Trophoblast cell (in vitro differentiated cells and primary cell): ENCODE measurements at regions not wholly inside any gene's neighbourhood (a gene's known extent, or its start where the extent isn't known, plus 50 kb on each side); places are given as distances from the start of the nearest gene placed in this dataset.

ENCODE experiments used
- DNase-seq, 2 donors: peaks; one replicate each; pipeline ENCODE4 v3.0.0-alpha.2; 2016
- H2AFZ ChIP-seq: 2 replicates; pipeline ENCODE4 v1.6.1; 2013; ENCODE audit warnings: low read length, moderate library complexity, mild to moderate bottlenecking; ENCODE audit not compliant: insufficient read depth, poor library complexity
- H2AK5ac ChIP-seq: 2 replicates; pipeline ENCODE4 v1.6.1; 2013; ENCODE audit warnings: mild to moderate bottlenecking, low read length
- H2BK120ac ChIP-seq: 2 replicates; pipeline ENCODE4 v1.6.1; 2013; ENCODE audit warnings: low read length, mild to moderate bottlenecking, moderate library complexity; ENCODE audit not compliant: insufficient read depth, poor library complexity
- H2BK12ac ChIP-seq: 2 replicates; pipeline ENCODE4 v1.6.1; 2013; ENCODE audit warnings: mild to moderate bottlenecking, low read length, moderate library complexity
- H2BK5ac ChIP-seq: 2 replicates; pipeline ENCODE4 v1.6.1; 2013; ENCODE audit warnings: low read length, low read depth, moderate library complexity, mild to moderate bottlenecking; ENCODE audit not compliant: poor library complexity
- H3K14ac ChIP-seq: 2 replicates; pipeline ENCODE4 v1.6.1; 2013; ENCODE audit warnings: mild to moderate bottlenecking, low read length
- H3K18ac ChIP-seq: 2 replicates; pipeline ENCODE4 v1.6.1; 2013; ENCODE audit warnings: mild to moderate bottlenecking, low read length
- H3K23ac ChIP-seq: 2 replicates; pipeline ENCODE4 v1.6.1; 2013; ENCODE audit warnings: low read length
- H3K27ac ChIP-seq: 2 replicates; pipeline ENCODE4 v1.5.1; 2013; ENCODE audit warnings: low read depth, mild to moderate bottlenecking, inconsistent platforms, low read length, moderate library complexity
- H3K27me3 ChIP-seq: 2 replicates; pipeline ENCODE4 v1.6.1; 2013; ENCODE audit warnings: inconsistent platforms, mild to moderate bottlenecking, low read length, moderate library complexity; ENCODE audit not compliant: insufficient read depth
- H3K36me3 ChIP-seq, 2 experiments: 1 replicate in 1 of 2; 2 replicates in 1 of 2; pipeline ENCODE4 v1.6.1; 2013; ENCODE audit warnings: low read length in 2 of 2, mild to moderate bottlenecking in 2 of 2, moderate library complexity in 1 of 2; ENCODE audit not compliant: insufficient read depth in 2 of 2, control insufficient read depth in 1 of 2
- H3K4ac ChIP-seq: 2 replicates; pipeline ENCODE4 v1.6.1; 2013; ENCODE audit warnings: low read depth, mild to moderate bottlenecking, low read length, moderate library complexity
- H3K4me1 ChIP-seq, 2 experiments: 1 replicate in 1 of 2; 2 replicates in 1 of 2; pipeline ENCODE4 v1.6.1; 2013; ENCODE audit warnings: low read length in 2 of 2, mild to moderate bottlenecking in 2 of 2, moderate library complexity in 1 of 2; ENCODE audit not compliant: insufficient read depth in 2 of 2, control insufficient read depth in 1 of 2
- H3K4me2 ChIP-seq: 2 replicates; pipeline ENCODE4 v1.6.1; 2013; ENCODE audit warnings: inconsistent platforms, mild to moderate bottlenecking, low read length, moderate library complexity
- H3K4me3 ChIP-seq: 2 replicates; pipeline ENCODE4 v1.5.1; 2013; ENCODE audit warnings: mild to moderate bottlenecking, low read depth, low read length, inconsistent platforms
- H3K79me1 ChIP-seq: one replicate; pipeline ENCODE4 v1.6.1; 2013; ENCODE audit warnings: low read length
- H3K79me2 ChIP-seq: 2 replicates; pipeline ENCODE4 v1.6.1; 2013; ENCODE audit warnings: low read length, mild to moderate bottlenecking; ENCODE audit not compliant: control insufficient read depth, insufficient read depth, poor library complexity
- H3K9ac ChIP-seq: 2 replicates; pipeline ENCODE4 v1.6.1; 2013; ENCODE audit warnings: mild to moderate bottlenecking, low read length
- H3K9me3 ChIP-seq: 2 replicates; pipeline ENCODE4 v1.6.1; 2013; ENCODE audit warnings: low read depth, mild to moderate bottlenecking, control low read depth, inconsistent platforms, low read length; ENCODE audit not compliant: insufficient read depth
- H4K12ac ChIP-seq: 2 replicates; pipeline ENCODE4 v1.6.1; 2013; ENCODE audit warnings: low read depth, mild to moderate bottlenecking, low read length, moderate library complexity
- H4K8ac ChIP-seq: 2 replicates; pipeline ENCODE4 v1.6.1; 2013; ENCODE audit warnings: low read depth, mild to moderate bottlenecking, low read length, moderate library complexity
- H4K91ac ChIP-seq: one replicate; pipeline ENCODE4 v1.6.1; 2013; ENCODE audit warnings: low read depth, mild to moderate bottlenecking, low read length, moderate library complexity
- WGBS: extraction: QIAGEN DNeasy Blood & Tissue Kit; methylation state at CpG from one replicate; pipeline ENCODE4 v1.1.7; 2013; ENCODE audit warnings: missing lambda C conversion rate; ENCODE audit not compliant: insufficient read length, insufficient coverage; ENCODE audit errors: extremely low coverage; 5-methylcytosine and 5-hydroxymethylcytosine counted together

- no peak overlapping the region for H4K12ac ChIP-seq
- peak; percentile 41 to 54 for DNase-seq
- no peak overlapping the region for H2AFZ ChIP-seq
- no peak overlapping the region for H3K4me3 ChIP-seq
- no peak overlapping the region for H2BK12ac ChIP-seq
- no peak overlapping the region for H3K14ac ChIP-seq
- no peak overlapping the region for H3K27ac ChIP-seq
- H2BK120ac ChIP-seq, result no peak overlapping the region
- WGBS, result no CpG with 5 or more reads among the region's 6 CpGs
- H3K4ac ChIP-seq, result no peak overlapping the region
- no peak overlapping the region for H2BK5ac ChIP-seq
- no peaks in the 10 kb centered on the region for H3K27me3 ChIP-seq
- H3K36me3 ChIP-seq, result no peaks in the 10 kb centered on the region
- no peaks in the 10 kb centered on the region for H3K9me3 ChIP-seq
- H3K23ac ChIP-seq, result no peak overlapping the region
- no peaks in the 10 kb centered on the region for H3K79me1 ChIP-seq
- no peaks in the 10 kb centered on the region for H3K79me2 ChIP-seq
- no peak overlapping the region for H3K18ac ChIP-seq
- no peak overlapping the region for H3K4me2 ChIP-seq
- H3K9ac ChIP-seq, result no peak overlapping the region
- no peak overlapping the region for H4K91ac ChIP-seq
- H4K8ac ChIP-seq, result no peak overlapping the region
- peaks cover 0 to 3% of the 10 kb centered on the region in 2 experiments for H3K4me1 ChIP-seq
- no peak overlapping the region for H2AK5ac ChIP-seq
Measured at GRCh38 chrX:4091046-4091760, 377.8 kb upstream of the PRKX start.

- Histone ChIP-seq H3K4me3 (no peak overlapping the region), H2BK120ac (no peak overlapping the region), H4K8ac (no peak overlapping the region), H3K23ac (no peak overlapping the region), H2AK5ac (no peak overlapping the region), H3K9ac (no peak overlapping the region), H3K79me2 (no peaks in the 10 kb centered on the region), H2BK5ac (no peak overlapping the region), H3K27ac (no peak overlapping the region), H3K27me3 (no peaks in the 10 kb centered on the region), H3K14ac (no peak overlapping the region), H3K79me1 (no peaks in the 10 kb centered on the region), H3K36me3 (no peaks in the 10 kb centered on the region), H3K4me2 (no peak overlapping the region), H3K18ac (no peak overlapping the region), H2BK12ac (no peak overlapping the region), H4K12ac (no peak overlapping the region), H3K4me1 (no peaks in the 10 kb centered on the region), H3K9me3 (no peaks in the 10 kb centered on the region), H2AFZ (no peak overlapping the region), H4K91ac (no peak overlapping the region), H3K4ac (no peak overlapping the region)
- DNase-seq, result no peak
- WGBS, result no CpG with 5 or more reads among the region's 2 CpGs
Measured at GRCh38 chrX:4059893-4060292, 346.4 kb upstream of the PRKX start.

GRCh38 chrX:4043951-4044350, 330.5 kb upstream of the PRKX start:
- Histone ChIP-seq H2AFZ (no peak overlapping the region), H2BK12ac (no peak overlapping the region), H4K12ac (no peak overlapping the region), H2AK5ac (no peak overlapping the region), H3K27me3 (no peaks in the 10 kb centered on the region), H4K8ac (no peak overlapping the region), H3K36me3 (no peaks in the 10 kb centered on the region), H3K4ac (no peak overlapping the region), H3K18ac (no peak overlapping the region), H3K27ac (no peak overlapping the region), H2BK5ac (no peak overlapping the region), H3K14ac (no peak overlapping the region), H3K4me1 (no peaks in the 10 kb centered on the region), H3K4me3 (no peak overlapping the region), H3K79me1 (no peaks in the 10 kb centered on the region), H3K79me2 (no peaks in the 10 kb centered on the region), H3K9me3 (no peaks in the 10 kb centered on the region), H3K9ac (no peak overlapping the region), H4K91ac (no peak overlapping the region), H2BK120ac (no peak overlapping the region), H3K23ac (no peak overlapping the region), H3K4me2 (no peak overlapping the region)
- WGBS, result no CpG with 5 or more reads among the region's 6 CpGs
- no peak for DNase-seq

- H4K8ac ChIP-seq, result no peak overlapping the region
- no peak overlapping the region for H3K23ac ChIP-seq
- no peak overlapping the region for H3K27ac ChIP-seq
- H2AFZ ChIP-seq, result no peak overlapping the region
- H3K4me2 ChIP-seq, result no peak overlapping the region
- H2BK120ac ChIP-seq, result no peak overlapping the region
- H2BK12ac ChIP-seq, result no peak overlapping the region
- H3K4ac ChIP-seq, result no peak overlapping the region
- H4K12ac ChIP-seq, result no peak overlapping the region
- DNase-seq, result no peak
- H3K18ac ChIP-seq, result no peak overlapping the region
- H3K79me1 ChIP-seq, result no peaks in the 10 kb centered on the region
- no peaks in the 10 kb centered on the region for H3K4me1 ChIP-seq
- no peak overlapping the region for H3K14ac ChIP-seq
- H4K91ac ChIP-seq, result no peak overlapping the region
- no peaks in the 10 kb centered on the region for H3K36me3 ChIP-seq
- H3K27me3 ChIP-seq, result no peaks in the 10 kb centered on the region
- no CpG with 5 or more reads among the region's 2 CpGs for WGBS
- H3K4me3 ChIP-seq, result no peak overlapping the region
- no peaks in the 10 kb centered on the region for H3K9me3 ChIP-seq
- no peak overlapping the region for H2AK5ac ChIP-seq
- no peak overlapping the region for H3K9ac ChIP-seq
- H3K79me2 ChIP-seq, result no peaks in the 10 kb centered on the region
- no peak overlapping the region for H2BK5ac ChIP-seq
Measured at GRCh38 chrX:4035874-4036273, 322.4 kb upstream of the PRKX start.
